SK-N-MC (cell line): ENCODE measurements at regions not wholly inside any gene's neighbourhood (a gene's known extent, or its start where the extent isn't known, plus 50 kb on each side); places are given as distances from the start of the nearest gene placed in this dataset.

Source experiments
- EZH2 ChIP-seq: fragments of 200-600 bp; sonication (generic); IDR thresholded peaks from one replicate; pipeline ENCODE4 v1.6.1; 2017; ENCODE audit warnings: antibody characterized with exemption
- POLR2AphosphoS5 ChIP-seq: IDR thresholded peaks from 2 replicates; pipeline ENCODE4 v1.6.1; 2012; ENCODE audit warnings: mild to moderate bottlenecking, low read depth, low read length, borderline replicate concordance

DNA sequence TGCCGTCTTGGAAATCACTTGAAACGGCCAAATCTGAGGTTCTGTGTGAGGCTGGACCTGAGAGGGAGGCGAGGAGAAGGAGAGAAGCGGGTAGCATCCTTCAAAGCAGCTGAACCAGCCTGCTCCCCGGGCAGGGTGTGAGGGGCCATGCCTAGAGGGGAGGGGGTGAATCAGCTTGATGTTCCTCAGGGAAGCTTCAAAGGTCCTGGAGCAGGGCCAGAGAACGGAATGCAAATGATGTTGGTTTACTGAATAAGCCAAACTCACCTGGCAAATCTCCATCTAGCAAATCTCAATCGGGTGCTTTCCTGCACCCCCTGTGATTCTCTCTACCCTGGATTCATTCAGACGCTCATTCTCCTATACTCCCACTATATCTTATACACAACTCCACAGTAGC is 226.9 kb downstream of the WDR11 start:
- no peak for TF ChIP-seq EZH2
- no peak for TF ChIP-seq POLR2AphosphoS5
